Upper lobe of left lung (tissue), 6 donors: ENCODE measurements at regions not wholly inside any gene's neighbourhood (a gene's known extent, or its start where the extent isn't known, plus 50 kb on each side); places are given as distances from the start of the nearest gene placed in this dataset.
A peak's percentile ranks its signal among the peaks of the same experiment; 100 is the strongest.

Source experiments
- ATAC-seq, 2 donors: fragments of 200-7000 bp; cut with Tn5 transposase; one replicate each; pipeline ENCODE4 v1.9.1; 2022; ENCODE audit warnings: mild to moderate bottlenecking in 2 of 2, moderate library complexity in 2 of 2; ENCODE audit not compliant: low FRiP score in 2 of 2
- DNase-seq, 2 donors: peaks; one replicate each; pipeline ENCODE4 v3.0.0-alpha.2; 2019 to 2020
- H3K27ac ChIP-seq, 4 donors: fragments of 200-600 bp; sonication (generic); one replicate each; pipeline ENCODE4 v1.5.1; 2016 to 2019
- H3K27me3 ChIP-seq, 4 donors: fragments of 200-600 bp; sonication (generic); one replicate each; pipeline ENCODE4 v1.5.1; 2017 to 2019
- H3K36me3 ChIP-seq, 4 donors: fragments of 200-600 bp; sonication (generic); one replicate each; pipeline ENCODE4 v1.5.1; 2016 to 2019
- H3K4me1 ChIP-seq, 4 donors: fragments of 200-600 bp; sonication (generic); one replicate each; pipeline ENCODE4 v1.5.1; 2018 to 2019
- H3K4me3 ChIP-seq, 4 donors: fragments of 200-600 bp; sonication (generic); one replicate each; pipeline ENCODE4 v1.5.1; 2017 to 2019; ENCODE audit warnings: mild to moderate bottlenecking in 2 of 4, moderate library complexity in 1 of 4
- H3K9me3 ChIP-seq, 4 donors: fragments of 200-600 bp; sonication (generic); one replicate each; pipeline ENCODE4 v1.5.1; 2018 to 2019
- EP300 ChIP-seq, 4 donors: sonication (generic); formaldehyde crosslinking; IDR thresholded peaks; one replicate each; pipeline ENCODE4 v1.5.1; 2017; ENCODE audit warnings: antibody characterized with exemption in 4 of 4, control low read depth in 2 of 4
- POLR2A ChIP-seq, 4 donors: fragments of 450-650 bp; IDR thresholded peaks; one replicate each; pipeline ENCODE4 v1.5.1; 2016 to 2017; ENCODE audit warnings: antibody characterized with exemption in 4 of 4, mild to moderate bottlenecking in 2 of 4
- POLR2AphosphoS5 ChIP-seq, 2 donors: sonication (generic); formaldehyde crosslinking; IDR thresholded peaks; one replicate each; pipeline ENCODE4 v1.5.1; 2017; ENCODE audit warnings: antibody characterized with exemption in 2 of 2
- WGBS, 2 donors: methylation state at CpG; one replicate each; pipeline ENCODE4 v1.1.5; 2017 to 2018; 5-methylcytosine and 5-hydroxymethylcytosine counted together
- TF ChIP-seq, protein P1 (sequence below), 6 experiments: fragments of 450-650 bp in 4 of 6; fragments of 200-600 bp in 2 of 6; sonication (generic) in 2 of 6; IDR thresholded peaks; one replicate each; pipeline ENCODE4 v1.5.1; 2016 to 2019; ENCODE audit warnings: antibody characterized with exemption in 6 of 6
- donor health status: DM: no; HTN: no; CAD: no; lungs with moderate emphysema.
- donor health status: DM: no; HTN: yes; CAD: no; lungs with severe emphysema.

DNA sequence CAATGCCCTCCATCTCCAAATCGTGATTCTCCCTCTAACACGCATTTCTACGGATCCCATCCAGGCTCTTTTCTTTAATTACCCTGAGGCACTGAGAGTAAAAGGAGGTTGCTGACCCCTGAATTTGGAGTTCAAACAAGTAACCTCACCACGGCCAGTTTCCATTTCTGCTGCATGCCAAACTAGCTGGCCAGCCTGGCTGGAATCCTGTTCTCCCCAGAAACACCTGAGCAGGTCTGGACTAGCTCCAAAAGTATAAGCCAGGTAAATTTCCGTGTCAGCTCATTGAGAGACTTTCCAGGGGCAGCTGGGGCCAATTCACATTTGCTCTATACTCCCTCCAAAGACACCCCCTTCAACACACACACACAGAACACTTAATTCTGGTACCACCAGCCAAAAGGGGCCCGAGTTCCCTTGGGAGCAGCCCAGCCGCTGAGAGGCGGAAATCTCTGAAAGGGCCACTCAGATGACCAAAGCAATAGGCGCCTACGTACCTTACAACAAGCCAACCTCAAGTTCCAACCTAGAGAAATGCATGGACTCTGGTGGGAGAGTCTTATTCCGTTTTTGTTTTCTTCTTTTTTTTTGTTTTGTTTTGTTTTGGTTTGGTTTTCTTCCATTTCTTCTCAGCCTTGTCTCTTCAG is 131.4 kb downstream of the NDUFA12 start:
- no peaks in the 10 kb centered on the region for H3K9me3 ChIP-seq
- H3K4me1 ChIP-seq, result peaks cover 12 to 33% (median 22%) of the 10 kb centered on the region in 4 donors
- peaks cover 0 to 21% (median 12%) of the 10 kb centered on the region in 4 donors for H3K27me3 ChIP-seq
- WGBS, 2 donors, result 66 to 67% methylated on average over 11 of the region's 11 CpGs
- H3K36me3 ChIP-seq, result no peaks in the 10 kb centered on the region
- peak overlapping the region in 1 of 4 donors; percentile 60 for H3K4me3 ChIP-seq
- H3K27ac ChIP-seq, result no peak overlapping the region
- TF ChIP-seq, protein P1, sequence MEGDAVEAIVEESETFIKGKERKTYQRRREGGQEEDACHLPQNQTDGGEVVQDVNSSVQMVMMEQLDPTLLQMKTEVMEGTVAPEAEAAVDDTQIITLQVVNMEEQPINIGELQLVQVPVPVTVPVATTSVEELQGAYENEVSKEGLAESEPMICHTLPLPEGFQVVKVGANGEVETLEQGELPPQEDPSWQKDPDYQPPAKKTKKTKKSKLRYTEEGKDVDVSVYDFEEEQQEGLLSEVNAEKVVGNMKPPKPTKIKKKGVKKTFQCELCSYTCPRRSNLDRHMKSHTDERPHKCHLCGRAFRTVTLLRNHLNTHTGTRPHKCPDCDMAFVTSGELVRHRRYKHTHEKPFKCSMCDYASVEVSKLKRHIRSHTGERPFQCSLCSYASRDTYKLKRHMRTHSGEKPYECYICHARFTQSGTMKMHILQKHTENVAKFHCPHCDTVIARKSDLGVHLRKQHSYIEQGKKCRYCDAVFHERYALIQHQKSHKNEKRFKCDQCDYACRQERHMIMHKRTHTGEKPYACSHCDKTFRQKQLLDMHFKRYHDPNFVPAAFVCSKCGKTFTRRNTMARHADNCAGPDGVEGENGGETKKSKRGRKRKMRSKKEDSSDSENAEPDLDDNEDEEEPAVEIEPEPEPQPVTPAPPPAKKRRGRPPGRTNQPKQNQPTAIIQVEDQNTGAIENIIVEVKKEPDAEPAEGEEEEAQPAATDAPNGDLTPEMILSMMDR (IDR thresholded peaks at IDR 0.05), result no peak
- TF ChIP-seq POLR2A (IDR thresholded peaks at IDR 0.05) (no peak), EP300 (IDR thresholded peaks at IDR 0.05) (no peak), POLR2AphosphoS5 (IDR thresholded peaks at IDR 0.05) (no peak)
- no peak for ATAC-seq
- no peak for DNase-seq

DNA sequence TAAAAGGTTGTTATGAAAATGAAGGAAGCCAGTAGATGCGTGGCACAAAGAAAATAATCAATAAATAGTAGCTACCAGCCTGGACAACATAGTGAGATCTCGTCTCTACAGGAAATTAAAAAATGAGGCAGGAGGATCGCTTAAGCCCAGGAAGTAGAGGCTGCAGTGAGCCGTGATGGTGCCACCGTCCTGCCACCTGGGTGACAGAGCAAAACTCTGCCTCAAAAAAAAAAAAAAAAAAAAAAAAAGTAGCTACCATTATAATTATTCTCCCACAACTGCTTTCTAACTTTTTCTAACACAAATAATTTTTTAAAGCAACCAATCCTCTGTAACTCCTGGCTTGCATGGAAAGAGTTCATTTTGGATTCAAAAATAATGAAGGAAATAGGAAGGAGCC is 133.0 kb downstream of the NDUFA12 start:
- WGBS, 2 donors, result 74 to 87% methylated on average over 5 of the region's 5 CpGs
- TF ChIP-seq, protein P1 (IDR thresholded peaks at IDR 0.05), result no peak
- TF ChIP-seq POLR2A (IDR thresholded peaks at IDR 0.05) (no peak), EP300 (IDR thresholded peaks at IDR 0.05) (no peak), POLR2AphosphoS5 (IDR thresholded peaks at IDR 0.05) (no peak)
- H3K27me3 ChIP-seq, result peaks cover 0 to 21% (median 12%) of the 10 kb centered on the region in 4 donors
- peaks cover 12 to 33% (median 22%) of the 10 kb centered on the region in 4 donors for H3K4me1 ChIP-seq
- no peak overlapping the region for H3K4me3 ChIP-seq
- ATAC-seq (no peak), DNase-seq (no peak)
- no peaks in the 10 kb centered on the region for H3K9me3 ChIP-seq
- no peaks in the 10 kb centered on the region for H3K36me3 ChIP-seq
- no peak overlapping the region for H3K27ac ChIP-seq

DNA sequence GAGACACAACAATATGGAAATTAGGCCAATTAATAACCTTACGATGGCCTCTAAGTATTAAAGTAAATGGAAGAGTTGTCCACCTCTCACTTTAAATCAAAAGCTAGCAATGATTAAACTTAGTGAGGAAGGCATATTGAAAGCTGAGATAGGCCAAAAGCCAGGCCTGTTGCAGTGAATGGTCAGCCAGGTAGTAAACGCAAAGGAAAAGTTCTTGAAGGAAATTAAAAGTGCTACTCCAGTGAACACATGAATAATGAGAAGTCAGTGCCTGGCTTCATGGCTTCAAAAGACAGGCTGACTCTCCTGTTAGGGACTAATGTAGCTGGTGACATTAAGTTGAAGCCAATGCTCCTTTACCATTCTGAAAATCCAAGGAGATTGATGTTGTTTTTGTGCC is 135.3 kb downstream of the NDUFA12 start:
- H3K9me3 ChIP-seq, result no peaks in the 10 kb centered on the region
- peaks cover 0 to 10% (median 3%) of the 10 kb centered on the region in 4 donors for H3K27me3 ChIP-seq
- TF ChIP-seq EP300 (IDR thresholded peaks at IDR 0.05), result no peak
- TF ChIP-seq POLR2AphosphoS5 (IDR thresholded peaks at IDR 0.05), result no peak
- no peak for TF ChIP-seq POLR2A (IDR thresholded peaks at IDR 0.05)
- TF ChIP-seq, protein P1 (IDR thresholded peaks at IDR 0.05), result no peak
- ATAC-seq (no peak), DNase-seq (no peak)
- H3K27ac ChIP-seq, result no peak overlapping the region
- H3K4me1 ChIP-seq, result peaks cover 0 to 11% (median 4%) of the 10 kb centered on the region in 4 donors
- no peak overlapping the region for H3K4me3 ChIP-seq
- 93 to 98% methylated on average over 2 of the region's 2 CpGs for WGBS, 2 donors
- no peaks in the 10 kb centered on the region for H3K36me3 ChIP-seq

DNA sequence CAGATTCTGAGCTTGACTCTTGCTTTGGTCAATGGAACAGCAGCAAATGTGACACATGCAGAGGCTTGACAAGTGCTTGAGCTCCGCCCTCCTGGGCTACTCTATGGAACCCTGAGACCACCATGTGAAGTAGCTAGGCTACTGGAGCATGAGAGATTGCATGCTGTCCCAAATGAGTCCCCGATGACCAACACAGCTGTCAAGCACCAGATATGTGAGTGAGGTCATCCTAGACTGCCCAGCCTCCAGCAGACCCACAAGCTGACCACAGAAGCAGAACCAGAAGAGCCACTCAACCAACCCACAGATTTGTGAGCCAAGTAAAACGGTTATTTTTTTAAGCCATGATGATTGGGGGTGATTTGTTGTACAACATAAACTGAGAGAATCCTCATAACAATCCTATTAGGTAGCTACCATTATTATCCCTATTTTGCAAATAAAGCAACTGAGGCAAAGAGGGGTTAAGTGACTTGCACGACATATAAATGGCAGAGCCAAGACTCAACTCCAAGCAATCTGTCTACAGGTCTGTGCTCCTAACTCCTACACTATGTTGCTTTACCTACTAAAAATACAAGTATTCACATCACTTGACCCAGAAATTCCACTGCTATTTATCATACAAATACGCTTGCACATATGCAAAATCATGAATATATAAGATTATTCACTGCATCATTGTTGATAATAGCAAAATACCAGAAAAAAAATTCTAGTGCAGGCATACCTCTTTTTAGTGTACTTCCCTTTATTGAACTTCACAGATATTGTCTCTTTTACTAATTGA is 136.2 kb downstream of the NDUFA12 start:
- no peaks in the 10 kb centered on the region for H3K36me3 ChIP-seq
- H3K27me3 ChIP-seq, result peaks cover 0 to 3% (median 0%) of the 10 kb centered on the region in 4 donors
- H3K27ac ChIP-seq, result no peak overlapping the region
- WGBS, 2 donors, result 85 to 86% methylated on average over 5 of the region's 5 CpGs
- H3K4me3 ChIP-seq, result no peak overlapping the region
- DNase-seq (no peak), ATAC-seq (peak in 1 of 2 donors; percentile 26)
- TF ChIP-seq, protein P1 (IDR thresholded peaks at IDR 0.05), result no peak
- TF ChIP-seq POLR2A (IDR thresholded peaks at IDR 0.05), result no peak
- no peak for TF ChIP-seq EP300 (IDR thresholded peaks at IDR 0.05)
- no peaks in the 10 kb centered on the region for H3K9me3 ChIP-seq
- peaks cover 0 to 2% (median 0%) of the 10 kb centered on the region in 4 donors for H3K4me1 ChIP-seq
